NT2/D1 (cell line): ENCODE measurements at regions not wholly inside any gene's neighbourhood (a gene's known extent, or its start where the extent isn't known, plus 50 kb on each side); places are given as distances from the start of the nearest gene placed in this dataset.

Source experiments
- SUZ12 ChIP-seq: IDR thresholded peaks from 2 replicates; pipeline ENCODE4 v1.6.1; 2011; ENCODE audit not compliant: insufficient read length, insufficient read depth; ENCODE audit errors: extremely low read depth
- YY1 ChIP-seq: IDR thresholded peaks from 2 replicates; pipeline ENCODE4 v1.6.1; 2011; ENCODE audit not compliant: insufficient read length, insufficient read depth
- ZNF274 ChIP-seq: IDR thresholded peaks from 2 replicates; pipeline ENCODE4 v1.6.1; 2011; ENCODE audit warnings: mild to moderate bottlenecking, low read depth, low read length

DNA sequence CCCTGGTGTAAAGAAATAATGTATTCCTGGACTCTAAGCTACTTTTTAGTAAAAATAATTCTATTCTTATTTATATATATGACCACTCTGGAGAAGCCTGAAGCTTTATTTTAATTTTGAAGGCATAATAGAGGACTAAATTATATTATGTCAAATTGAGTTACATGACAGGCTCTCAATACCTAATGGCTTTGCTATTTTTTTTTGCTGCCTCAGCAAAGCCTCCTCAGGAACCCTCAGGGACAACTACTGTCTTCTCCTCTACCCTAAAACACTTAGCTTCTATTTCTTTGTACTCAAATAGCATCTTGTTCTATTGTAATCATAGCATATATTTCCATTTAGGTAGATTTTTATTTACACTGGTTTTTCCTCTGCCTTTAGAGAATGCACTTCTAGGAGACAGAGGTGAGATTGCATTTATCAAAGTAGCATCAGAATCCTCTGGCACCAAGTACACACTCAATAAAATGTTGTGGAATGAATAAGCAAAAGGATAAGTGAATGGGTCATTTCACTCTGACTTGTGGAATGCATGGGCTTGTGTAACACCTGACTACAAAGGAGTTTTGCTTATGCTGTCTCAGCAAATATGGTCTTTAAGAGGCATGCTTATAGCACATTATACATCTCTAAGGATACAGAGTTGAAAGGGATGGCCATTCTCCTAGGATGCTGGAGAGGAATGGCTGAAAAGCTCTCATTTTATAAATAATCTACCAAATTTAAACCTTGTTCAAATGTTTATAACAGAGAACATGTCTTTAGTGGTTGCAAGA is 605.2 kb downstream of the KCNJ2 start:
- no peak for TF ChIP-seq YY1
- TF ChIP-seq SUZ12 = no peak
- no peak for TF ChIP-seq ZNF274
